ENCODE measurements at regions not wholly inside any gene's neighbourhood (a gene's known extent, or its start where the extent isn't known, plus 50 kb on each side); places are given as distances from the start of the nearest gene placed in this dataset.

- TF ChIP-seq MAFK (IDR thresholded peaks at IDR 0.05; ENCODE audit: low read depth, low read length) (no peak), USF2 (IDR thresholded peaks at IDR 0.05; ENCODE audit: low read depth, low read length) (no peak), POLR2A (IDR thresholded peaks at IDR 0.05; ENCODE audit: low read depth, low read length) (no peak), MAZ (IDR thresholded peaks at IDR 0.05; ENCODE audit: borderline replicate concordance, low read depth, low read length) (no peak), CHD1 (IDR thresholded peaks at IDR 0.05; ENCODE audit: low read depth, low read length) (no peak), SMC3 (IDR thresholded peaks at IDR 0.05; ENCODE audit: low read depth, low read length) (no peak), MXI1 (IDR thresholded peaks at IDR 0.05; ENCODE audit: borderline replicate concordance, low read depth, low read length) (no peak), NFE2L2 (IDR thresholded peaks at IDR 0.05; ENCODE audit: low read depth, low read length) (no peak), RCOR1 (IDR thresholded peaks at IDR 0.05; ENCODE audit: insufficient replicate concordance, low read length) (no peak), CEBPB (IDR thresholded peaks at IDR 0.05; ENCODE audit: low read depth, low read length) (no peak), ELK1 (IDR thresholded peaks at IDR 0.05; ENCODE audit: borderline replicate concordance, low read depth, low read length) (no peak), FOS (IDR thresholded peaks at IDR 0.05; ENCODE audit: low read depth, low read length) (no peak), RFX5 (IDR thresholded peaks at IDR 0.05; ENCODE audit: low read depth, low read length) (no peak), RAD21 (IDR thresholded peaks at IDR 0.05; ENCODE audit: low read length) (no peak)
- TF ChIP-seq, protein P1, sequence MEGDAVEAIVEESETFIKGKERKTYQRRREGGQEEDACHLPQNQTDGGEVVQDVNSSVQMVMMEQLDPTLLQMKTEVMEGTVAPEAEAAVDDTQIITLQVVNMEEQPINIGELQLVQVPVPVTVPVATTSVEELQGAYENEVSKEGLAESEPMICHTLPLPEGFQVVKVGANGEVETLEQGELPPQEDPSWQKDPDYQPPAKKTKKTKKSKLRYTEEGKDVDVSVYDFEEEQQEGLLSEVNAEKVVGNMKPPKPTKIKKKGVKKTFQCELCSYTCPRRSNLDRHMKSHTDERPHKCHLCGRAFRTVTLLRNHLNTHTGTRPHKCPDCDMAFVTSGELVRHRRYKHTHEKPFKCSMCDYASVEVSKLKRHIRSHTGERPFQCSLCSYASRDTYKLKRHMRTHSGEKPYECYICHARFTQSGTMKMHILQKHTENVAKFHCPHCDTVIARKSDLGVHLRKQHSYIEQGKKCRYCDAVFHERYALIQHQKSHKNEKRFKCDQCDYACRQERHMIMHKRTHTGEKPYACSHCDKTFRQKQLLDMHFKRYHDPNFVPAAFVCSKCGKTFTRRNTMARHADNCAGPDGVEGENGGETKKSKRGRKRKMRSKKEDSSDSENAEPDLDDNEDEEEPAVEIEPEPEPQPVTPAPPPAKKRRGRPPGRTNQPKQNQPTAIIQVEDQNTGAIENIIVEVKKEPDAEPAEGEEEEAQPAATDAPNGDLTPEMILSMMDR (conservative IDR thresholded peaks at IDR 0.05; ENCODE audit: low read depth, low read length) = no peak
- H3K4me3 ChIP-seq (ENCODE audit: insufficient read depth, low read depth, low read length) = no peak overlapping the region
- no peak overlapping the region for H2AK5ac ChIP-seq (ENCODE audit: low read depth, low read length)
- H2AFZ ChIP-seq (replicated peaks; ENCODE audit: low read length, poor library complexity) = no peak overlapping the region
- no peaks in the 10 kb centered on the region for H4K20me1 ChIP-seq (ENCODE audit: insufficient read depth, low read length)
- no TSS peak for BruUV-seq (replicated peaks)
- H2BK120ac ChIP-seq (ENCODE audit: low read depth, low read length) = no peak overlapping the region
- intact Hi-C loops (cut with micrococcal nuclease) (no loop called here), dilution Hi-C loops (cut with HindIII; ENCODE audit: low sequenced_read_pairs, unreplicated experiment) (no loop called here), in situ Hi-C loops (cut with MboI; ENCODE audit: low sequenced_read_pairs) (no loop called here)
- H3K79me1 ChIP-seq (ENCODE audit: low read depth in 1 of 2, low read length in 2 of 2) = no peaks in the 10 kb centered on the region
- no peak overlapping the region for H4K91ac ChIP-seq (ENCODE audit: insufficient read depth, low read depth, low read length)
- peaks cover 4% of the 10 kb centered on the region; the same call in 1 of the 2 replicates for H3K4me1 ChIP-seq (ENCODE audit: control insufficient read depth, insufficient read depth, low read length)
- H3K4me2 ChIP-seq (ENCODE audit: low read depth, low read length) = no peak overlapping the region
- no peaks in the 10 kb centered on the region; the same call in 1 of the 2 replicates for H3K9me1 ChIP-seq (ENCODE audit: insufficient read depth, low read length)
- WGBS, 2 experiments (ENCODE audit: extremely low coverage in 2 of 2, insufficient read length in 1 of 2) = no CpG with 5 or more reads among the region's 3 CpGs
- CTCF ChIA-PET = no interaction called here
- H4K8ac ChIP-seq (ENCODE audit: low read depth in 2 of 2, low read length in 2 of 2) = no peak overlapping the region
- no peak overlapping the region for H3K18ac ChIP-seq (ENCODE audit: low read depth, low read length)
- H3K36me3 ChIP-seq (ENCODE audit: control insufficient read depth, insufficient read depth, low read length) = no peaks in the 10 kb centered on the region
- no peak overlapping the region for H2BK5ac ChIP-seq (ENCODE audit: low read depth, low read length, poor library complexity, severe bottlenecking)
- no peak overlapping the region for H3K4ac ChIP-seq (ENCODE audit: low read depth, low read length)
- no peak for DNase-seq
- H3K23ac ChIP-seq (ENCODE audit: low read depth, low read length) = no peak overlapping the region
- no peak overlapping the region for H3K27ac ChIP-seq (ENCODE audit: insufficient read depth, low read length)
- no peak overlapping the region for H2BK20ac ChIP-seq (ENCODE audit: low read depth, low read length)
- peak overlapping the region; percentile 13; the same call in 1 of the 3 replicates for H2BK15ac ChIP-seq (ENCODE audit: low read depth, low read length)
- POLR2A ChIA-PET (ENCODE audit: unreplicated experiment) = no interaction called here
- no peak overlapping the region for H3K14ac ChIP-seq (replicated peaks; ENCODE audit: low read depth, low read length)
- no peak overlapping the region for H4K5ac ChIP-seq (ENCODE audit: low read depth, low read length)
- no peak overlapping the region for H3K9ac ChIP-seq (ENCODE audit: low read depth, low read length)
- no peaks in the 10 kb centered on the region for H3K9me3 ChIP-seq (ENCODE audit: control insufficient read depth, insufficient read depth, low read length)
- H3K27me3 ChIP-seq (ENCODE audit: control insufficient read depth, insufficient read depth, low read length) = no peaks in the 10 kb centered on the region
- H3K56ac ChIP-seq (ENCODE audit: extremely low read depth, insufficient read depth, low read length) = no peak overlapping the region
- H2AK9ac ChIP-seq (replicated peaks; ENCODE audit: low read depth, low read length, poor library complexity) = no peak overlapping the region
- no peak for ATAC-seq (ENCODE audit: low read depth)
Measured at GRCh38 chr7:115658223-115658622, 372.3 kb downstream of the TFEC start.
